Epidermal melanocyte (primary cell): ENCODE measurements at regions not wholly inside any gene's neighbourhood (a gene's known extent, or its start where the extent isn't known, plus 50 kb on each side); places are given as distances from the start of the nearest gene placed in this dataset.
A peak's percentile ranks its signal among the peaks of the same experiment; 100 is the strongest.
"Not testable (repeated sequence)": the region's sequence is repeated elsewhere in the genome, so short reads cannot be mapped to it uniquely, and the experiment has no call there.

Experiments
- DNase-seq: peaks from one replicate; pipeline ENCODE4 v3.0.0; 2011; ENCODE audit warnings: low spot score; ENCODE audit not compliant: insufficient read length

DNA sequence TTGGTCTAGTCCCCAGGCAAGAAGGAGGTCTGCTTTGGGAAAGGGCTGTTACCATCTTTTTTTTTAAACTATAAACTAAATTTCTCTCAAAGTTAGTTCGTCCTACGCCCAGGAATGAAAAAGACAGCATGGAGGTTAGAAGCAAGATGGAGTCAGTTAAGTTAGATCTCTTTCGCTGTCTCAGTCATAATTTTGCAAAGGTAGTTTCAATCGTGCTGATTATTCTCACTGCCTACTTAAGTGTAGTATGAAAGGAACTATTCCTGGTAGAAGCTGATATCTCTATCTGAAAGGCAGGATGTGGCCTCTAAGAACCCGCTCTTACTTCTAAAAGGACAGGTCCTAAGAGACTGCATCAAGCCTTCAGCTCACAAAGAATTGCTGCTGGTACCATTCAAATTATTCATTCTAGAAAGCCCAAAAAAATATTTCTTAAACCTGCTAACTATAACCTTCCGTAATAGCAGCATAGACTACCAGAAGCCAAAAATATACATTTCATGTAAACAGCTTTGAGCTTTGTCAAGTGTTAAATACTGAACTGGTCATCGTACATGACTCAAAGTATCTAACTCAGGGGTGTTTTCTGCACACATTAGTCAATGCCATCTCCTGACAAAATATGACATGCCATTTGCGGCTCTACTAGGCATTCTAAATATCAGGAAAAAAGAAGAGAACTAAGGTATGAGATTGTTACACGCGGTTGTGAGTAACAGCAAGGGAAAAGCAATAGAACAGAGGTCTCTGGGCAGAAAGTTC, 96.0 kb upstream of the CCDC80 start:
- DNase-seq, result no peak

DNA sequence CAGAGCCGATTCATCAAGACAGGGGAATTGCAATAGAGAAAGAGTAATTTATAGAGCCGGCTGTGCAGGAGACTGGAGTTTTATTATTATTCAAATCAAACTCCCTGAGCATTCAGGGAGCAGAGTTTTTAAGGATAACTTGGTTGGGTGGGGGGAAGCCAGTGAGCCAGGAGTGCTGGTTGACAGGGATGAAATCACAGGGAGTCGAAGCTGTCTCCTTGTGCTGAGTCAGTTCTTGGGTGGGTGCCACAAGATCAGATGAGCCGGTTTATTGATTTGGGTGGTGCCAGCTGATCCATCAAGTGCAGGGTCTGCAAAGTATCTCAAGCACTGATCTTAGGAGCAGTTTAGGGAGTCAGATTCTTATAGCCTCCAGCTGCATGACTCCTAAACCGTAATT, 95.4 kb upstream of the CCDC80 start:
- no peak for DNase-seq

DNA sequence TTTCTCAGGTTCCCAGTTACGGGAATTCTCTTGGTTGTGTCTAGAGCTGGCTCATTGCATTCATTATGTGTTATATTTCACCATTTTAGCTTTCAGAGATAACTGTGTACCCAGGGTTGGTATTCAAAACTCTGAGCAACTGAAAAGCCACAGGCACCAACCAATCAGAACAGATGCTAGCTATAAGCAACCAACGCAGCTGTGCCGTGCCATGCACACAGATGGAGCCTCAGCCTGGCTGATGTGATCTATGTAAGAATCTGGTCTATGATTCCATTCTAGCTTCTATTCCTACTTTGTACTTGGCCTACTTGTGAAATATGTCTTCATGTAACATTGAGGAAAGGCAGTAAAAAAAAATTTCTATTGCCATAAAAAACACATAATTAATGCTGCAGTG, 95.0 kb upstream of the CCDC80 start:
- no peak for DNase-seq

DNA sequence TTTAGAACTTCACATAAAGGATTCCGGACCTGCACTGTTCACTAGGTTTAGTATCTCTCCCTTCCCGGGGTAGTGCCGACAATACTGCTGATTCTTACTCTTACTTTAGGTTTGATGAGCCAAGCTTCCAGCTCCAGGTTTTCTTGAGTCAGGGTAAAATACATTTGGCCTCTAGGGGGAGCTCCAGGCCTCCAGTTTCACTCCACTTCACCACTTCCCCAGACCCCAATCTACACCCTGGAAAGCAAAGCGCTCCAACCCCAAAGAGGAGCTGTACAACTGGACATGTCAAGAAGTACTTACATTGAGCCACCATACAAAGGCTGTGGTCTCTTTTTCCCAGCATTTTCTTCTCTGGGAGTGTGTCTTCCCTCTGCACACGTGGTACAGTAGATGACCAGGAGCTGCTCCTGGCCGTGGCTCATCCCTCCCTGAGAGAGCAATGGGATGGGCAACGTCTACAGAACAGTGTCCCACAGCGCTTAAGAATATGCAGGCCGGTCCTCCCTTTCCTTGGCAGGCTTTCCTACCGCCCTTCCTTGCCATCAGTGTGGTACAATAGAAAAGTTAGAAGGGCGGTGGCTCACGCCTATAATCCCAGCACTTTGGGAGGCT, 93.9 kb upstream of the CCDC80 start:
- DNase-seq, result peak; percentile 23

DNA sequence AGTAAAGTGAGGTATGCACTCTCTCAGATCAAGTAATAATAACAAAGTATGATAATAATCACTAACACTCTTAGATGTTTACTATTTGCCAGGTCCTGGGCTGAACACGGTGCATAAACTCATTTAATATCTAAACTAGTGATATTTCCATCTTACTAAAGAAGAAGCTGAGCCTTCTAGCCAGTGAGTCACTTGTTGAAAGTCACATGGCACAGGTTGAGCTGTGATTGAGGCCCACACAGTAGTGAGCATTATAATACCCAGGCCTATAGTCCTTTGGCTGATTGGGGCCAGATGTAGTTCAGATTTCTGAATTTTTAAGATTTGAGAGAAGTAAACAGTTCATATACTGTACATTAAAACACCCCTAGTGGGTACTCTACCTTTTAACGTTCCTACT, 93.2 kb upstream of the CCDC80 start:
- no peak for DNase-seq

DNA sequence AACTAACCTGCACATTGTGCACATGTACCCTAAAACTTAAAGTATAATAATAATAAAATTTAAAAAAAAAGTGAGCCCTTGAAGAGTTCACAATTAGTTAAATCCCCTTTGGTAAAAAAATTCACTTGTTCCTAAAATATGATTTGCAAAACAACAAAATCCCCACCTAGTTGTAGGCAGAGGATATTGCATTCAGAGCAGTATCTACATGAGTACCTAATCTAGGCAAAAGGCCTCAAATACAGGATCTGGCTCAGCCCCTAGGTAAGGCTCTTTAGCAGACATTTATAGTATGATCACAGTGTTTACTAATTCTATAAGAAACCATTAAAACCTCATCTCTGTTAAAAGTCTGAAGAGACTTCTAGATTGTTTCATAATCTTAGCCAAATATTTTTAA, 89.3 kb upstream of the CCDC80 start:
- DNase-seq, result no peak

DNA sequence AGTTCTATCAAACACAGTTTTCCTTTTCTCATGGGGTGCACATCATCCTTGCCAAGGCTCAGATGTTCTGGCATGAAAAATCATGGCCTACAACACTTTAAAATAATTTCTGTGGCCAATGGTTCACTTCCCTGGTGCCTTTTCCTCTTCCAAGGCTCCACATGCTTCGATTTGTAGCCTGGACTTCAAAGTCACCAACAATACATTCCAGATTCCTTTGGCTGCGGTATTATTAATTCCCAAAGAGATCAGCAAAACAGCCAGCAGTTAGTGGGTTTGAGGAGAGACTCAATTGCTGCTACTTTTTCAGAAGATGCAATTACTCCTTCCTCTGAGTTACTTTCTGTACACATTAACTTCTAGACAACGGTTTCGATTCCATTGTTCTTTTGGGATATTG, 80.3 kb upstream of the CCDC80 start:
- DNase-seq, result no peak

DNA sequence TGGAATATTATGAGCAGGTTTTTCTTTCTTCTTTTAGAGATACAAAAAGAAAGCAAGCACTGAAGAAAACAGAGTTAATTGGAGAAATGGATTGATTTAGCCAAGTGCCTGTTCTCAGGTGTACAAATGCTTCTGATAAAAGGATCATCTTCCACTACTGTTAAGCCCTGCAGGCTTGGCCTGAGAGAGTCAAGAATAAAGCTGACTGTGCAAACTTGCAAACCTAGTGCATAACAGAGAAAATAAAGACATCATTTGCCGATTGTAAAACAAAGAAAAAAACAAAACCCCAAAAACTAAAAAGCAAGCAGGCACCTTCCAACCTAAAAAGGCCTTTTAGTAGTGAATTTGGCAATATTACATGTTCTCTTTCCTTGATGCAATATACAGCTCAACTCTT, 78.0 kb upstream of the CCDC80 start:
- DNase-seq, result no peak

DNA sequence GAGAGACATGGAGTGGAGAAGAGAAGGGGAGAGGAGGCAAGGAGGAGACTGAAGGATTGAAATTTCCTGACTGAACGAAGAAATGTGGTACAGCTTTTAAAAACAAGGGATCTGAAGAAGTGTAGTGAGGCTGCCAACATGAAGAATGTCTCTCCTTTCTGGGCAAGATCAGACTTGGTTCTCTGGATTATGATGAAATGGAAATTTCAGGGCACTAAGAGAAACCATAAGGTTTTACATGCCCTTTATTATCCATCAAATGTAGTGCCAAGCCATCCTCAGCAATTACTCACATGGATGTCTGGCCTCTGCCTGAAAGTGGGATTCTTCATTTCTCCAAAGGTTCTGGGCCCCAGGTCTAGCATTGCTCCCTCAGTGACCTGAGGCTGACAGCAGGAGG, 77.6 kb upstream of the CCDC80 start:
- DNase-seq, result no peak

DNA sequence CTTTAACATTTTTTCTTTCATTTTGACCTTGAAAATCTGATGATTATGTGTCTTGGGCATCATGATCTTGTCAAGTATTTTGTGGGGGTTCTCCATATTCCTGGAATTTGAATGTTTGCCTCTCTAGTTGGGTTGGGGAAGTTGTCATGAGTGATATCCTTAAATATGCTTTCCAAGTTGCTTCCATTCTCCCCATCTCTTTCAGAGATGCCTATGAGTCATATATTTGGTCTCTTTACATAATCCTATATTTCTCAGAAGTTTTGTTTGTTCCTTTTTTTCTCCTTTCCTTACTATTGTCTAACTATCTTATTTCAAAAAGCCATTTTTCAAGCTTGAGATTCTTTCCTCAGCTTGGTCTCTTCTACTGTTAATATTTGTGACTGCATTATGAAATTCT, 69.0 kb upstream of the CCDC80 start:
- no peak for DNase-seq

DNA sequence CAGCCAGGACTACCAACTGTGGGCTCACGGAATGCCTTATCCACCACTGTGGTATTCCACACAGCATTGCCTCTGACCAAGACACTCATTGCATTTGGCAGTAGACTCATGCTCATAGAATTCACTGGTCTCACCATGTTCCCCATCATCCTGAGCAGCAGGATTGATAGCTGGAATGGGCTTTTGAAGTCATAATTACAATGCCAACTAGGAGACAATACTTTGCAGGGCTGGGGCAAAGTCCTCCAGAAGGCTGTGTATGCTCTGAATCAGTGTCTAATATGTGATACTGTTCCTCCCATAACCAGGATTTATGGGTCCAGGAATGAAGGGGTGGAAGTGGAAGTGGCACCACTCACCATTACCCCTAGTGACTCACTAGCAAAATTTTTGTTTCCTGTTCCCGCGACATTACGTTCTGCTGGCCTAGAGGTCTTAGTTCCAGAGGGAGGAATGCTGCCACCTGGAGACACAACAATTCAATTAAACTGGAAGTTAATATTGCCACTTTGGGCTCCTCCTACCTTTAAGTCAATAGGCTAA, 58.6 kb upstream of the CCDC80 start:
- no peak for DNase-seq

DNA sequence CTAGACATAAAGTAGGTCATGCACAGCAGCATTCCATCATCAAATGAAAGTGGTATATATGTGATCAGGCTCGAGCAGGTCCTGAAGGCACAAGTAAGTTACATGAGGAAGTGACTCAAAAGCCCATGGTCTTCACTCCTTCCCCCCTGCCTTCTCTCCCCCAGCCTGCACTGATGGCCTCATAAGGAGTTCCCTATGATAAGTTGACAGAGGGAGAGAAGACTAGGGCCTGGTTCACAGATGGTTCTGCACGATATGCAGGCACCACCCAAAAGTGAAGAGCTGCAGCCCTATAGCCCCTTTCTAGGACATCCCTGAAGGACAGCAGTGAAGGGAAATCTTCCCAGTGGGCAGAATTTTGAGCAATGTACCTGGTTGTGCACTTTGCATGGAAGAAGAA, 57.5 kb upstream of the CCDC80 start:
- not testable (repeated sequence) for DNase-seq

DNA sequence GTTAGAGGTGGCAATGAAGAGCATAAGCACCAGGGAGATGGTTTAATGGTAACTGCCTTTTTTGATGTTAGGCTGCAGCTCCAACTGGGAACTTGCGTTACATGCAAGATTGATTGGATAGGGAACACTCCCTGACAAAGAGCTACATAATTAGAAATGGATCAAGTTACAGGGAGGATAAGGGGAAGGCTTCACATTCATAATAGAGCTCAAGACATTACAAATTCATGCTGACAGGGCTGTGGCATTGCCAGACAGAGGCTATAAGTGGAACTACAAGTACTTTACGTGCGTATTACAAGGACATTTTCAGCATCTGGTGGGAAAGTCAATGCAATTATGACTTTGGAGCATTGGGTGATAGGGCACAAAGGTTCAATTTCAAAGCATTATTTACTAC, 55.3 kb upstream of the CCDC80 start:
- not testable (repeated sequence) for DNase-seq

DNA sequence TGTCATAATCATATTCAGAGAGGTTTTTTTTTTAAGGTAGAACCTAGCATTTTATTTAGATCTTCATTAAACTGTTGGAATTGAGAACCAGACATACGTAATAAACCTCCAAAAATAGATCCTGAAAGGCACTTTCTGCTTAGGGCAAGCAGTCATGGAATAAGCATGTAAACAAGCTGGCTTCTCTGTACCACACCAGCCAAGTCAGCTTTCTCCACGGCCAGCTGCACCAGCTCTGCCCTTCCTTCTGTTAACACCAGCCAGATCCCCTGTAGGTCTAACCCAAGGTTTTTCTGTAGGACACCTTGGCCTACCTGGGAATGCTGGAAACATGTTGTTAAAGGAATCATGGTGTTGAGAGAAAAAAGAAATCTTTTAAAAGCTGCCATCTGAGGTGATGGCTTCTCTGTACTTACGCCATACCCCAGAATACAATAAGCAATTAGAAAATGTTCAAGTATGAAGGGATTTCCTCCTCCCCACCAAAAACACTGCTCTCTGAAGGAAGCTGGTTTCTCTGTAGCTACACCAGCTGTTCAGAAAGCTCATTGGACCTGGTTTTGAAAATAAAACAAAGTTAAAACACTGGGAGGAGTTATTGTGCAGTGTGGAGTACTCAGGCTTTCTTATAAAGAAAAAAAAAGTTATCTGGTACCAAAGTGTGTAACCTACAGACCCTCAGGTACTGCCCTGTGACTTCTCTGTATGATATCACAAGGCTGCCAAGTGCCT, 54.6 kb upstream of the CCDC80 start:
- not testable (repeated sequence) for DNase-seq

DNA sequence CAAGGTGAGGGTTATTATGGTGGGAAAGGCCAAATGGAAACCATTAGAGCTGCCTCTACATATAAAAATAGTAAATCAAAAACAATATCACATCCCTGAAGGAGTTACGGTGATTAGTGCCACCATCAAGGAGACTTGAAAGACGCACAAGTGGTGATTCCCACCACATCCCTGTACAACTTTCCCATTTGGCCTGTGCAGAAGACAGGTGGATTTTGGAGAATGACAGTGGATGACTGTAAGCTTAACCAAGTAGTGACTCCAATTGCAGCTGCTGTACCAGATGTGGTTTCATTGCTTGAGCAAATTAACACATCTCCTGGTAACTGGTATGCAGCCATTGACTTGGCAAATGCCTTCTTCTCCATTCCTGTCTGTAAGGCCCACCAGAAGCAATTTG, 54.0 kb upstream of the CCDC80 start:
- DNase-seq, result not testable (repeated sequence)

DNA sequence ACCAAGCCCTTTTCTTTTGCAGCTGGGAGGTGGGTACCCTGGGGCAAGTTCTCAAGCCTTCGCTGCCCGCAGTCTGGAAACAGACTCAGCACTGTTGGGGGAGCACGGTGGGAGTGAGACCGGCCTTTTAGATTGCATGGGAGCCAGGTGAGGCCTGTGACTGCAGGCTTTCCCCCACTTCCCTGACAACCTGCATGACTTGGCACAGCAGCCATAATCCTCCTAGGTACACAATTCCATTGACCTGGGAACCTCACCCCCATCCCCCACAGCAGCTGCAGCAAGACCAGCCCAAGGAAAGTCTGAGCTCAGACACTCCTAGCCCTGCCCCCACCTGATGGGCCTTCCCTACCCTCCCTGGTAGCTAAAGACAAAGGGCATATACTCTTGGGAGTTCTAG, 52.2 kb upstream of the CCDC80 start:
- DNase-seq, result no peak
